Kidney capillary endothelial cell (primary cell): ENCODE measurements at regions not wholly inside any gene's neighbourhood (a gene's known extent, or its start where the extent isn't known, plus 50 kb on each side); places are given as distances from the start of the nearest gene placed in this dataset.
"Not testable (repeated sequence)": the region's sequence is repeated elsewhere in the genome, so short reads cannot be mapped to it uniquely, and the experiment has no call there.

Experiments used
- DNase-seq: peaks from one replicate; pipeline ENCODE4 v3.0.0-alpha.2; 2018; ENCODE audit warnings: low spot score

DNA sequence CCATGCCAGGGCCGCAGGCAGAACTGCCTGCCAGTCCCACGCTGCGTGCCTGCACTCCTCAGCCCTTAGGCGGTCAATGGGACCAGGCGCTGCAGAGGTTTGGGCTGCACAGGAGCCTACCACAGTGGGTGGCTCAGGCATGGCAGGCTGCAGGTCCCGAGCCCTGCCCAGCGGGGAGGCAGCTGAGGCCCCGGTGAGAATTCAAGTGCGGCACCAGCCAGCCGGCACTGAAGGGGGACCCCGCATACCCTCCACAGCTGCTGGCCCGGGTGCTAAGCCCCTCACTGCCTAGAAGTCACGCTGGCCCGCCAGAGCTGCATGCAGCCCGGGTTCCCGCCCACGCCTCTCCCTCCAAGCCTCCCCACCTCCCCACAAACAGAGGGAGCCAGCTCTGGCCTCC is 302.5 kb upstream of the UGT8 start:
- no peak for DNase-seq

DNA sequence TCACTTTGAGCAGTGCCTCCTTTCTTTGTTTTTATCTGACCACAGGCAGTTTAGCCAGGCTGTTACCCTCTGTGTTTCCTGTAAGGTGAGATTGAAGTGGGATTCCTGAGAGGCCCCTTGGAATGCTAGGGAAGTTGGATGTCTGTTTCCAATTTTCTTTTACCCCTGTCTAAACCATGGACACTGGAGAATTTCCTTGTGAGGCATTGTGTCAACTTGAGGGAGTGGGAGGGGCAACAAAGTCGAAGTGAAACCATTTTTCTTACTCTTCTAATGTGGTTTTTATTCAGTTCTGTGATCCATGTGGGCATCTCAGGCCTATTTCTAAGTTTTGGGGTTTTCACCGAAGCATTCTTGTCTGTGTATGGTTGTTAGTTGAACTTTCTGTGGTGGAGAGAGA is 296.1 kb upstream of the UGT8 start:
- no peak for DNase-seq

DNA sequence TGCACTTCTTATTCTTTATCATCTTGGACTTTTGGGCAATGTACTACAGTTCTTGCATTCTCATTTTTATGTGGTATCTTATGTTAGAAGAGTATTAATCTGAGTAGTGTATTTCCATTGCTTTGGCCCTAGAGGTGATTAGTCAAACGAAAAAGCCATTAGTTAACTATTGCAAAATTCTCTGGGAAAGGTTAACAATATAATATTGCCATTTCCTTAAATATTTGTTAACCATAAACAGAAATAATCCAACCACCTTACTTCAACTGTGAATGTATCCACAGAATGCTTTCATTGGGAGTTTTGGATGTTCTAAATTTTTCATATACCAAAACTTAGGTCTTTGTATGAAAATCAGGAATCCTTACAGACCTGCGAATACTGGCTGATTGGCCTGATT is 294.6 kb upstream of the UGT8 start:
- DNase-seq: no peak

DNA sequence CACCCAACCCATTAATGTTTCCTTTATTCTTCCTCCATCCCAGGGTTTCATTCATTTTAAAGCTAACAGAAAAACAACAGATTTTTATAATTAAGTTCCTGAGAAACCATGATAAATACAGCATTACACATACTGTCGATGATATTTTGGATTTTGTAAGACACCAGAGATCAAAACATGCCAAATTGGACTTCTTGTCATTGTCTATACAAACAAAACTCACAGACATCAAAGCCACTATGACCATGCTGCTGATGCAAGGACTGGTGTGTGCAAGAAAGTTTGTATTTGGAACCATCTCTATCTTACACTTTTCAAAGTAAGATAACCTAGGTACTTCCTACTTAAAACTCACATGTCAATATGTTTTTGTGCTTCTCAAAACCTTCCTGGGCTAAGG is 294.0 kb upstream of the UGT8 start:
- no peak for DNase-seq

DNA sequence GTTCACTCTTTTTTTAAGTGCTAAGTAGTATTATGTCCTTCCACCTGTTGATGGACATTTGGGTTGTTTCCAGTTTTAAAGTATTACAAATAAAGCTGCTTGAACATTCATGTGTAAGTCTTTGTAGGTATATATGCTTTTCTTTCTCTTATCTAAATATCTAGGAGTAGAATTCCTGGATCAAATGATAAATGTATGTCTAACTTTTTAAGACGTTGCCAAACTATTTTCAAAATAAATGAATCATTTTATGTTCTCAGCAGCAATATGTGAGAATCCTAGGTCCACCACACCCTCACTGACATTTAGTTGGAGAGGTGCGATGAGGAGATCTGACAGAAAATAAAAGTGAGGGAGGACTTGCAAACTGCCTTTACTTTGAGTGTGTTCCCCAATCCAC is 291.7 kb upstream of the UGT8 start:
- no peak for DNase-seq

DNA sequence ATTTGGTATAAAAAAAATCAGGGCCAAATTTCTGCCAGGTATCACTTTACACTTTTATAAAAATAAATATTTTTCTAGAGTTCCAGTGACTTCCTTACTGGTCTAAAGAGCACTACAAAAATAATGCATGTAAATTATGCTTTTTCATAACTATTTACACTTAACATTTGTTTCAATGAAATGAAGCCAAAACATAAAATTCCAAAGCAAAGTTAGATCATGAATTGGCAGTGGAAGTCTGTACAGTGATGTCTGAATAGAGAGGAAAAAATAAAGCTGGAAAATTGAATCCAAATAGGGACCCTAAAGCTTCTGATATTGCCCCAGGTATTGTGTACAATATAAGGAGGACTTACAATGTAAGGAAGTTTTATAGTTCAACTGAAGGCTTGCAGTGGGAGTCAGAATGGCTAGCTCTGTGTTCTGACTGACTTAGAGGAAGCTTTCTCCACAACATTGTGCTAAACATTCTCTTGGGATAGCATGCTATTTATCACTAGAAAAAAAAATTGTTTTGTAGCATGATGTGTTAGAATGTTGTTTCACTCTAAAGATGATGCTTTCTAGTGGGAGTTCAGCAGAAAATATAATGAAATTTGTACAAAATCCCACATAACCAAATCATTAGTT is 288.2 kb upstream of the UGT8 start:
- DNase-seq: no peak

DNA sequence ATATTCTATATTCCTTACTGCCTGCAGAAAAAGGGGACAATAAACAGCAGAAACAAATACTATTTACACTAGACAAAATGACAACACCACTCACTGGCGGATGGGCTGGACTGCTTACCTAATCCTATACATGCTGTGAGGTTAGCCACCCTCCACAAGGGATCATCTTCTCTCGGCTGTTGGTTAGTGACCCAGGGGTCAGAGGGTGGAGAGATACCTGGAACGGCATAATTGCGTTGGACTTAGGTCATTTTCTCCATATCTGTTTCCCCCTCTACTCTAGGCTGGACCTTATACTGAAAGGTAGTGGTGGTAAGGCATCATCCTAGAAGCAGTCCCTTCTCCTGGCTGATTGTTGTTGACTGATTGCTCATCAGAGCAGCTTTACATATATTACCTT is 286.8 kb upstream of the UGT8 start:
- no peak for DNase-seq

DNA sequence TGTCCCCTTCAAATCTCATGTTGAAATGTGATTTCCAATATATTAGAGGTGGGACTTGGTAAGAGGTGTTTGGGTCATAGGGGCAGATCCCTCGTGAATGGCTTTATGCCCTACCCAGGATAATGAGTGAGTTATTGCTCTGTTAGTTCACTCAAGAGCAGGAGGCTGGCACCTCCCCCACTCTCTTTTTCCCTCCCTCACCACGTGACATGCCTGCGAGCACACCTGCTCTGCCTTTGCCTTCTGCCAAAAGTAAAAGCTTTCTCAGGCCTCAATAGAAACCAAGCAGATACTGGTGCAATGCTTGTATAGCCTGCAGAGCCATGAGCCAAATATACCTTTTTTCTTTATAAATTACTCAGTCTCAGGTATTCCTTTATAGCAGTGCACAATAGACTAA is 286.3 kb upstream of the UGT8 start:
- no peak for DNase-seq

DNA sequence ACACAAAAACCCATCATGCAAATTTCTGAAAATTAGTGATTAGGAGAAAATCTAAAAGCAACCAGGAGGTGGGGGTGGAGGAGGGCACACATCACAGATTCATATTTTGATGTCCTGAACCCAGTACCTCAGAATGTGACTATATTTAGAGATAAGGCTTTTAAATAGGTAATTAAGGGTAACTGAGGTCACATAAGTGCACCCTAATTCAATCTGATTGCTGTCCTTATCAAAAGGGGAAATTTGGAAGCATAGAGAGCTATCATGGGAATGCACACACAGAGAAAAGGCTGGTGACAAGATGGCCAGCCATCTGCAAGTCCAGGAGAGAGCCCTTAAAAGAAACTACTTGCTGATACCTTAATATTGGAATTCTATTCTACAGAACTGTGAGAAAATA is 281.8 kb upstream of the UGT8 start:
- no peak for DNase-seq

DNA sequence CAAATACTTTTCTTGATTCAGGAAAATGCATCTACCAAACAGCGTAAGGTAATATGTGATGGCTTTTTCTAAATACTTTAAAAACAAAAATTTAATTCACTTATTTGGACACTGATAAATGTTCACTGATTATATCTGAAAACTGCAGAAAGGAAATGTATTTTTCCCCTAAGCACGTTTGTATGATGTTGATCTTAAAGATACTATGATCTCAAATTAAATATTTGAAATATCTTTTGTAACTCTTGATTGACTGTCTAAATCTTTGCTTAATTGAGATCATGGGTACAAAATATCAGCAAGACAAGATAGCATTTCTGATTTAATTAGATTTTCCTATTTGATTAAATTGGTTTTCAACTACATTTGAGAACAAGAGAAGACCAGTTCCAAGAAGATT is 281.0 kb upstream of the UGT8 start:
- DNase-seq: no peak

DNA sequence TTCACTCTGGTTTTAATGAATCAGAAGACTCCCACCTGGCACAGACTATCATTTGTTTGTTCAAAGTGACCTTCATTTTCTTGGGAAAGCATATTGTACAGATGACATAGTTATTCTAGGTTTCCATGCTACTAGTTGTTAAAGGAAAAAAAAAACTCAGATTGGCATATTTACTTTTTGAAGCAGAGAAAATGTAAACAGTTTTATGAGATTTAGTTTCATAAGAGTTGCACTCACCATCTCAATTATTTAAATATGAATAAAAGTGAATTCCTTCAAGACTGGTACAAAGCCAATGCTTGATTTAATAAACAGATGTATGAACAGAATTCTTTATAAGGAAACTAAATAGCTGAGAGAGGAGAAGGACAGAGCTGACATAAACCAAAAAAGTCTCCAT is 280.3 kb upstream of the UGT8 start:
- DNase-seq: no peak

DNA sequence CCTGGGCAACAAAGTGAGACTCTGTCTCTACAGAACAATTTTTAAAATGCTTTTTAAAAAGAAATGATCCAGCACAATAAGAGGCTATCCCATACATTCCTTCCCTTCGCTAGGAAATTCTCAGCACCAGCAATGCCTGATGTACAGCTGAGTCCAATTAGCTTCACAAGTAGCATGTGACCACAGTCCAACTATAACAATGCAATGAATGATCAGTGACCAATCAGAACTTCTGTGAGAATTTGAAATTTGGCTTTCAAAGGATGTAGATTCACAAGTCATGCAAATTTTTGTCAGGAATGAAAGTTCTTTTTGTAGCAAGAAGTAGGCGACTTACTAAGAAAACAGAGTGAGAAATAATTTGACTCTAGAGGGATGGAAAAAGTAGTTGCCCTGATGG is 278.5 kb upstream of the UGT8 start:
- DNase-seq: no peak

DNA sequence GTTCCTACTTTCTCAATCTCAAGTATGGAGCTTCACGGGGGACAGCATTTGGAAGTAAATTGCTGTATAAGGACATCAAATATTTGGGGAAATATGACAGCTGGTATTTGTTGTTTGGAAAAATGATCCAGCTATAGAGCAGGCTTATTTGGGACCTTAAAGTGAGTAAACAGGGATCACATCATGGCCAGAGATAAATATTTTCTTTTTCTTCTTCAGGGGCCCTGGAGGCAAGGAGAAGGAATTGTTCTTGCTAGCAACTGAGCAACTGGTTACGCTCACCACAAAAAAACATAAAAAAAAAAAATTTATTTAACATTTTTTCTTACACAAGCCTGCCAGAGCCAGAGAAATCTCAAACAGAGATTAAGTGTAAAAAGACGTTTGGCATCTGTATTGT is 277.2 kb upstream of the UGT8 start:
- DNase-seq: no peak

DNA sequence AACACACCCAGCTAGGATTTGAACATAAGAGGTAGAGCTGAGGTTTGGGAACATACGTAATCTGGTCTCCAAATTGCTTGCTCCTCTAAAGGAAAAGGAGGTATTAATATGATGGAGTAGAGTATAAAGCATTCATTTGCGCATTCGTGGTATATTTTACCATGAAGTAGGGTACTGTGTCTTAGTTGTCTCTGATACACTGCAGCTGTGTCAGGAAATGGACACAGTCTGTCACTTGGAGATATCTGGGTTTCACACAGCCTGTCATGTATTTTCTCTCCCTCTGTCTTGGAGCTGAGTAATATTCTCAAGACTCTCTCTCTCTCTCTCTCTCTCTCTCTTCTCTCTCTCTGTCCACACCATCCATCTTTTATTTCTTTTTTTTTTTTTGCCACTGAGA is 274.8 kb upstream of the UGT8 start:
- DNase-seq: no peak

DNA sequence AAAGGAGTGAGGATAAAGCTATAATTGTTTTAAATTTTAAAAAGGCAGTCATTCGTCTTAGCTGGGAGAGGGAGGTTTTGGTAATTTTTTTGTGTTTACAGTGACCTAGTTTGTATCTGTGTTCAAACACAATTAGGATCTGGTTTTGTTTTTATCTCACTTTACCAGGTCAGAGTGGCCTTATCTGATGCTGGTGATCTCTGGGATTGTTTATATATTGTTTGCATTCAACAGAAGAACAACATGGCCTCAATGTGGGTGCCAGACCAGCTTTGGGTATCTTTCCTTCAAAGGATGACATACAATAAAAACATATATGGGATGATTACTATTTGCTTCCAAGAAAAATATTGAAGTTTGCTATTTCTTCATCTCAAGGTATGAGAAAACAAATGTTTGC is 272.2 kb upstream of the UGT8 start:
- DNase-seq: no peak

DNA sequence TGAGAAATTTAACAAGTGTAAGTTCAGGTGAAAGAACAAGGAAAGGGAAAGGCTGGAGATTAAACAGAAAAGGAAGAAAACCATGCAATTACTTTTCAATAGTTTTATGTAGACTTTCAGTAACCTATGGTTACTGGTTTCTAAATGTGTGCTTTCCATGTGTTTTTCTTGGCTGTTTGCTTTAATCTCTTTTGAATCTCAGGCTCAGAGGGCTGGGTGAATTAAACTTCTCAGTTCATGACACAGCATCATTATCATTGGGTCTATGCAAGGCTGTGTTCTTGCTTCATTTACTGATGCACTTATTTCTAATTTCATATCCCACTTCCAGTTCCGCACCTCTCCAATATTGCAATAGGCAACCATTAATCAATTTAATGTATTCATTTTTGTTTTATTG is 266.5 kb upstream of the UGT8 start:
- no peak for DNase-seq

DNA sequence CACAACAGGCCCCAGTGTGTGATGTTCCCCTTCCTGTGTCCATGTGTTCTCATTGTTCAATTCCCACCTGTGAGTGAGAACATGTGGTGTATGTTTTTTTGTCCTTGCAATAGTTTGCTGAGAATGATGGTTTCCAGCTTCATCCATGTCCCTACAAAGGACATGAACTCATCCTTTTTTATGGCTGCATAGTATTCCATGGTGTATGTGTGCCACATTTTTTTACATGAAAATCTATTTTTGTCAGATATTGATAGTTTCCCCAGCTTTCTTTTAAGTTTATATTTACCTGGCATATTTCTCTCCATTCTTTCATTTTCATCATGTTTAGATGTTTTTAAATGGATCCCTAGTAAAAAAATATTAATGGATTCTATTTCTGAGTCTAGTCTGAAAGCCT is 264.2 kb upstream of the UGT8 start:
- not testable (repeated sequence) for DNase-seq

DNA sequence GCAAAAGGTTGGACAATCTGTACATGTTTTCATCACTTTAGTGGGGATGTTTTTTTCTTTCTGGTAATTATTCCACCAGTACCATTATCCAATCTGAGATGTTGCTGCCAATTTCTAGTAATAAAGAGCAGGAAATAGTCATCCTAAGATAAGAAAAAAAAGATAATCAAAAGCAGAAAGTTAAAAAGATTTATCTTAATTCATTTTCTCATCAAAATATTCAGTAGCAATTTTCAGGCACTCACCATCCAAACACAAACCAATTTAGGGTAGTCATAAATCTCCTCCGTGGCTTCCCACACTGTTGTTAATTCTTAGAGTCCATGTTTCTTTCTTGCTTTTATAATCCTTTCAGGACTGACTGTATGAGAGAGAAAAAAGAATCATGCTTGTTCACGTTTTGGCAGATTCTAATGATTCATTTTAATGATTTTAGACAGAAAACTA is 263.7 kb upstream of the UGT8 start:
- no peak for DNase-seq

DNA sequence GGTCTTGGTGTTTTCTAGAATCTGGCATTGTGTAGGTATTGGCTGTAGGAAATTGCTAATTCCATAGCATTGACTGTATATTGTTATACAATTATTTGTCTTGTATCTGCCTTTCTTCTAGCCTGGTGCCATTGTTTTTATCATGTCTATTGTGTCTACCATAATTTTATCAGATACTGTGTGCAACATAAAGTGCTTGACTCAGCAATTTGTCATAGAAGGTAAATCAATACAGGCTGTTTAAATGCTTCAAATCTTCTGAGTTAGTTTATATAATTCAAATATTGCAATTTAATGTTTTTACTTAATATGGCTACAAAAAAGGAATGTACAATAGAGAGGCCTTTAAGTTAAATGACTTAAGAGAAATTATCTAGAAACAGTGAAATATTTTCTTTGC is 263.3 kb upstream of the UGT8 start:
- DNase-seq: no peak

DNA sequence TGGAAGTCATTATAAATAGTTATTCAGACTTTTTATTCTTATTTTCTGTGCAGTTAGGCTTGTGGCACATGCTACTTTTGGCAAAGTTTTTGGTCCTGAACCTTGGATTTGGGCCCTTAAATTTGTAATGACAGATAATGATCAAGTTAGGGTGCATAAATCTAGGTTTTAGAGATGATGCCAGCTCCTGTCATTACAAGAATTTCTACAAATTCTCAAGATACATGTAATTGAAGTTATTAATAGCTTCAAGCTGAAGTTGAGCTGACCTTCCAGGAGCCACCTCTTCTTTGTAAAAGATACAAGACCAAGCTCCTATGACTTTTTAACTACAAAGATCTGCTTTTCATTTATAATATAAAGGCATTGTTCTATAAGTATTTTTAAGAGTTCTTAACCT is 255.6 kb upstream of the UGT8 start:
- DNase-seq: no peak

DNA sequence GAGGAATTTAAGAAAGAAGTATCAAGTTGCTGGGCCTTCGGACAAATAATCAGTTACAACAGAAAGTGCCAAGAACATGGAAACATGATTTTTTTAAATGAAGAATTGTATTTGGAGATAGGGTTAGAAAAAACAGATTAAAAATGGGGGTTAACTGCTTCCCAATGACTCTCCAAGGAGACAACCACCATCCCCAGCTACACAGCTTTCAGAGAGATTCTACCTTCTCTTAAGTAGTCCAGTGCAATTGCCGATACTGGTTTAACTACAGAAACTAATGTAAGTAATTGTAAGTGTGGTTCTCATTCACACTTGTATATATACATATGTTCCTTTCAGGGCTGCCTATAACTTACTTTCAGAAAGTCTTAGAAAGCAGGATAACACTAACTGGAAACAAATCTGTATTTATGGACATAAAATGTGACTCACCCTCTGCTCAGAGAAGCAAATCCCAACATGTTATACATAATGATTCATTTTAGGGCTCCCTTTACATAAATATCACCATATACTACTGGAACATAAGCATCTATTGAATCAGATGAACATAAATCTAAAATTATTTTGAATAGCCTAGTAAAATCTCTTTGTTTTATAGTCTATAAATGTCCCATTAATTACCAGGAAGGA is 248.9 kb upstream of the UGT8 start:
- no peak for DNase-seq

DNA sequence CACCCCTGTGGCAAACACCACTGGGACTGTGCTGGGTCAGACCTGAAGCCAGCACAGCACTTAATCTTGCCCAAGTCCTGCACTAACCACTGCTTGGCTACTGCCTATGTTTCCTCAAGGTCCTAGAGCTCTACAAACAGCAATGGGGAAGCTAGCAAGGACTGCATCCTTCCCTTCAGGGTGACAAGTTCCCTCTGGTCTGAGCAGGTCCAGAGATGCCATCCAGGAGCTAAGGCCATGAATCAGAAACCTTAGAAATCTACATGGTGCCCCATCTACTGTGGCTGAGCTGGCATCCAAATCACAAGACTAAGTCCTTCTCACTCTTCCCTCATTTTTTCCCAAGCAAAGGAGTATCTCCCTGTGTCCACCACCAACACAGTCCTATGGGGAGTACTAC is 239.7 kb upstream of the UGT8 start:
- DNase-seq: no peak

DNA sequence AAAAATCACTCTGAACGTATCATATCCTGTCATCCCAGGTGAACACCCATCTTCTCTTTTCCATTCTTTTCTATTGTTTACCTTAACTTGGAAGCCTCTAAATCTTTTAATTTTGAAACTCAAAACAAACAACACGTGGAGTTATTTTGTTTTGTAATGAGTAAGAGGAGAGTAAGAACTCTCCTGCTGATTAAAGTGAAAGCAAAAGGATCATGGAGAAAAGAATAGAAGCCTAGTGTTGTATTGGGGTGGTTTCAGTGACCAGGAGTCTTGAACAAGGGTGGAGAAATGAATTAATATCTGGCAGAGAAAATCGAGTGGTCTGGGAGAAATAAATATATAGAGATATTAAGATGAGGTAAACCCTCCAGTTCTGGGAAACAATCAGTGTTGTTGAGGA is 237.4 kb upstream of the UGT8 start:
- DNase-seq: no peak

DNA sequence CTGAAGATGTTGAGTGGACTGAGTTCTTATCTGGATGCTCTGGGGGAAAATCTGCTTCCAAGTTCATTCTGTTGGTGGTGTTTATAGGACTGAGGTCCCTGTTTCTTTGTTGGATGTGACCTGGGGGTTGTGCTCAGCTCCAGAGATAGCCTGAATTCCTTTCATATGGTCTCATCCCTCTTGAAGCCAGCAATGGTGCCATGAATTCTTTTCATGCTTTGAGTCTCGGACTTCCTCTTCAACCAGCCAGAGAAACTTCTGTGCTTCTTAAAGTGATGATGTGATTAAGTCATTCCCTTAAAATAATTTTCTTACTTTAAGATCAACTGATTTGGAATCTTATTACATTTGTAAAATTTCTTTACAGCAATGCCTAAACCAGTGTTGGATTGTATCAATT is 233.8 kb upstream of the UGT8 start:
- DNase-seq: no peak

DNA sequence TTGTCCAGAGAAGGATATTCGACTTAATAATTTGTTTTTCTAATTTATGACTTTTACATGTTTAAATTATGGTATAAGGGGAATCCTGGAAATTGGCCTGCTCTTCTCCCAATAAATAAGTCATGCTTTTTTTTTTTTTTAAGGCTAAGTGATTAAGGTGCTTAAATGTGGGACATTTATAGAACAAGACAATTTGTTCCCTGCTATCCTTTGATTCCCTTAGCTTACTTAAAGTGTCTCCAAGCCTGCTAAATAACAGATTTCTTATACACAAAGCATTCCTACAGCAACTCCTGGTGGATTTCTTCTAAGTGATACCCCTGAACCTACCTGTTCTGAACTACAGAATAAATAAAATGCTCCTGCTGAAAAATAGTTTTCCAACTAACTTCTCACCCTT is 233.0 kb upstream of the UGT8 start:
- no peak for DNase-seq
